ENCODE measurements at regions not wholly inside any gene's neighbourhood (a gene's known extent, or its start where the extent isn't known, plus 50 kb on each side); places are given as distances from the start of the nearest gene placed in this dataset.
"Not testable (repeated sequence)": the region's sequence is repeated elsewhere in the genome, so short reads cannot be mapped to it uniquely, and the experiment has no call there.

DNA sequence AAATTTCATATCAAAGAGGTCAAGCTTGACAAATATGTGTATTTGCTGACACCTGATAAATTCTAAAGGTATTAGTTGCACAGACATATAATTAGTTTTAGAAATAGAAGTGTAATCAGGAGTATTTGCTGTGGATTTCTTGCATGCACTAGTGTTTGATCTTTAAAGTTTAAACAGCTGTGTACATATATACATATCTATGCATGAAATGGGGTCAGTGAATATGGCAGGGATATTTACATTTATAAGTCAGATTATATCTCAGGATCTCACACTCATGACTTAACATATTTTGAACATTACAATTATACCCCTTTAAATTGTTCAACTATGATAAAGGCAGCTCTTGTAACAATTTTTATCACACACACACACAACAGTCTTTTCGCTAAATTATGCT is 547.4 kb upstream of the ACTRT1 start:
- DNase-seq, result no peak

DNA sequence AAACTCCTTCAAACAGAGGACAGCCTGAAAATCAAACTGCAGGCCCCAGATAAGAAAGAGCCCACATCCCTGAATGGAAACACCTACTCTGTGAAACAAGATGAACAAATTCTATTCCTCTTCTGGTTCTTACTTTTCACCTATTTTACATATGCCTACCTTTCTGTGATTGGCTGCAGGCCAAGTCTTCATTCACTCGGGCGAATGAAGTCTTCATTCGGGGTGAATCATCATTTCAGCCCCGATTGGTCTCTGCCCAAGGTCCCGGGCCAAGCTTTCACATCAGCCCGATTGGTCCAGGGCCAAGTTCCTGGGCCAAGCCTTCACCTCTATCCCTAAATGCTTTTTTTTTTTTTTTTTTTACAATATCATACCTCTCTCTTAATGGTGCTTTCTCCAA is 529.8 kb upstream of the ACTRT1 start:
- no peak for DNase-seq

DNA sequence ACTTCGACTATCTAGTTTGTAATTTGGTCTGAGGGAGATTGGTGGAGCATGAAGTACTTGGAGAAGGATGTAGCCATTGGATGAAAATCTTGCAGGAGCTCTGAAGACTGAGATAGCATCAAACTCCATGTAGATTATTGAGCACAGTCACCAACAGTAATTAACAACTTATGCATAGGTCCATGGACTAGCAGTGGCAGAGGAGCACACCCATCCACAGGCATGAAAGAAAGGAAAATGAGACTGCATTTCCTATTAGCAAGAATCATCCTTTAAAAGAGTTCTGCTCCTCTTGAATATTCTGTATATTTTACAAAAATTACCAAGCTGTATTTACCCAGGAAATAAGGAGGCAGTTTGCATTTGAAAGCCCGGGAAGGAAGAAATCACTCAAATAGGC is 529.4 kb upstream of the ACTRT1 start:
- no peak for DNase-seq

DNA sequence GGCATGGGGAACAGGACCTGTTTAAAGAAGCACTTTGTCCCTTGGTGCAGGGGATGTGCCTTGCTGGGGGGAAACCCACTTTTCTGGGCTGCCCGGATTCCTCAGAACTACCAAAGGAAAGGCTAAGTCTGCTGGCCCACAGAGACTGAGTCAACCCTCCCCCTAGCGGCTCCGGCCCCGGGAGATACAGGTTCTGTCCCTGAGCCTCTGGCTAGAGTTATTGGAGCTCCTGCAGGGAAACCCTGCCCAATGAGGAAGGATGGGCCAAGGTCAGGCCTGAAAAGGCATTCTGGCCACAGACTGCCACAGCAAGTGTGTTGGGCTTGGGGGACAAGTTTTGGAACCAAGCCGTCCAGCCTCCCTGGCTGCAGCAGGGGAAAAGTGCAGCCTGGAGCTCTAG is 490.9 kb upstream of the ACTRT1 start:
- no peak for DNase-seq

DNA sequence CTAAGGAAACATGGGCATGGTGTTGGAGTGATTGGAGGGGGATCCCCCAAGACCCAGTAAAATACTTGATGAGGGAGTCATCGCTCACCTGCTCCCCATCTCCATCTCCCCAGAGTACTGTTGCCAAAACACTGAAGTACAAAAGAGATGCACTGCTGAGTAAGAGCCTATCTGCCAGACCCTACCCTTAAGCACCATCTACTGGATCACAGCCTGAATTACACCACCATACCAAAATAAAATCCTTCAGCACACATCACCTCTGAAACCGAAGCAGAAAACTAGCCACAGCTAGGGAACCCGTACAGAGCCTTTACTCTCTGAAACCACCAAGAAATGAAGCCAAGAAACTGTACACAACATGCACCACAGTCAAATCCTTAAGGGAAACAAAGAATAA is 466.3 kb upstream of the ACTRT1 start:
- DNase-seq, result no peak

DNA sequence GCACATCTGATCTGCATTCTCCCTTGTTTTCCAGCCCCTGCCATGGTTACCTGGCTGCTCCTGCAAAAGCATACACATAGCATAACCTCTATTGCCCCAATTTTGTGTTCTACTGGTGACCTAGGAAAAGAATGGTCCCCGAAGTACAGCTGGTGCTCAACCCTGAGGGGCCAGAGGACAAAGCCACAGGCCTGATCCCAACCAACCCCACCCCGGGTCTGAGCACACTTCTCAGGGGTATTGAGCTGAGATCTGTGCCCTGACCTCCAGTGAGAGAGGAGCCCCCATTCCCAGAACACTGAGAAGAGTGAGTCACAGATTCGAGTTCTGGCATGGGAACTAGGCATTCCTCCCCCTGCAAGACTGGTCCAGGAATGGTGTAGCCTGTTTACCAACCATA is 465.5 kb upstream of the ACTRT1 start:
- no peak for DNase-seq

DNA sequence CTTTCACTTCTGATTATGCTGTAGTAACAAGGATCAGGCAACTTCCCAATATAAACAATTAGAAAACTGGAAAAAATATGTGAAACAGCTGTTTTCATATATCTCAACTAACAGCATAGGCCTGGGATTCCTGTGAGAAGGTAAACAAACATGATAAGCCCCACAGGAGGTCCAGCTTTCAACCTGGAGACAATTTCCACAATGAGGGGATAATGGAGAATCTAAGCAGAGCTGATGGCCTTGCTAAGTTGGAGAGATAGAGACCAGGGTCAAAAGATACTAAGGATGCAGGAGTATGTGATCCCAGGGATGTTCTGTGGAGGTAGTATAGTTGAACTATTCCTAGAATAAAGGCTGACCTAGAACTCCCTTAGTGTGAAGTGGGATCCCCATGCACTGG is 452.3 kb upstream of the ACTRT1 start:
- no peak for DNase-seq

DNA sequence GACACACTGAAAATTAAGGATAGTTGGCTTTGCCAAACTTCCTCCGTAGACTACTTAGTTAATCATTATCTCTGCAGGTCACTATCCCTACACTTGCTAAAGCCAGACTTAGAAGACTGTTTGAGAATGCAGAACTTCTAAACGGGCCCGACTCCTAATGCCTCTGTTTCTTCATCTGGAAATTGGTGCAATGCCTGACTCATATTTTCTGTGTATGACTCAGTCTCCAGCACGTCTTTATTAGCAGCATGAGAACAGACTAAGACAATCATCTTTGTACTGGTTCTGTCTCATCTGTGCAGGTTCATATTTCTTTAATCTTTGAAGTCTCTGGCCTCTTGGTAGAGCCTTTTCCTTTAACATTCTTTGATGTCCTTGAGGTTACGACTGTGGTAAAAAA is 411.9 kb upstream of the ACTRT1 start:
- DNase-seq, result no peak

DNA sequence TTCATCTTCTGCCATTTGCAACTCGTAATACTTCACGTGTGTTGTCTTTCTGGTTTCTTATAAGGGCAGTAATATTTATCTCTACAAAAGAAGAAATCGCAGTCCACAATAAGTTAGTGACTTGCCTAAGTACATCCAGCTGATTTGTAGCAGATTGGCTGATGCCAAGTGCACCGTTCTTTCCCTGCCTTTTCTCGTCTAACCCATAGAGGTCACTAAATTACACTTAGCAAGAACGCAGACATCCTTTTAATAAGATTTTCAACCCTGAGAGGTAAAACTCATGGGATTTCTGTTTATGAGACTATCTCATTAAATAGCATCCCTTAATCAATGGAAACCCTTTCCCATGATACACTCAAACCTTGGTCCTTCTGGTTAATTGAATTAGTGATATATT is 408.6 kb upstream of the ACTRT1 start:
- no peak for DNase-seq

DNA sequence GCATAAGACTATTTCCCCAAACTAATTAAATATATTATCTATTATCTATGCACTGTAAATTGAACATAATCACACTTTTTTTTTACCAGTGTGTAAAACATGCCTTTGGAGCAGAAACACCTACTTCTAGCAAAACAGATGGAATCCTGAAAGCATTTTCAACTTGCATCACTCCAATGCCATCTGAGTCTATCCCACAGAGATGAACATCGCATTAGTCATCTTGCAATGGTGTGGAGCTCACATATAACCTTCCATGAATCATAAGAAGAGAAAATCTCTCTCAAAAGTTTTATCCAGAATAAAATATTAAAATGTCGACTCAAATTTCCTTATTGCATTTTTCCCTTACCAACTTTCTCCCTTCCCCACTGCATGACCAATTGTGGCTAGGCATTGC is 406.7 kb upstream of the ACTRT1 start:
- no peak for DNase-seq

DNA sequence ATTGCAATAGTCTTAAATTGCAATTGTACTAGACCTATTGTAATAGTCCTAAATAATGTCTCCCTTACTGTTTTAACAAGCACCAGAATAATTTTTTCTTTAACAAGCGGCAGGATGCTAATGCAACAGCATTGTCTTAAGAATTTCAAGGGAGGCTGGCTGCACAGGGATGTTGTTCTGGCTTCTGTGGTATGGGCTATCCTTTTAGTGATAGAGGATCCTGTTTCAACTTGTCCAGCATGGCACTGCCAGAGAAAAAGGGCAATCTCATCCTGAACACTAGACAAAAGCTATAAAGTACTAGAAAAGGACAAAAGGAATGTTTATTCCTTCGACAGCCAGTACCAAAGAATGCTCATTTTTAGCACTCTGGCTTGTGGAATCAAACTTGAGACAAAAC is 405.5 kb upstream of the ACTRT1 start:
- no peak for DNase-seq

DNA sequence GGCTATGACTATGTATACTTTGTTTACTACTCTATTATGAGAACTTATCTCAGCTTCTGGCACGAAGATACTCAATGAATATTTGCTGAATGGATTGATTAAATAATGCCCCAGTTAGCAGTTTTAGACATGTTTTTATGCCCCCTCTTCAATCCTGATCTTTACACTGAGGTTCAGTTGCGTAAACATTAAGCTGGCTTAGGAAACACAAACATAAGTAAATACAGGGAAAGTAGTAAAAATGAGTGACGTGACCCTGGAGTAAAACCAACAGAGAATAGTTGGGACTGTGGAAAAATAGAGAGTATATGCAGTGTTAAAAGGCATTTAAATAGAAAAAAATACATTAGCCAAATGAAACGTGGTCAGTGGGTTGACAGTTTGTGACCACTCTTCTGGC is 387.0 kb upstream of the ACTRT1 start:
- DNase-seq, result no peak

DNA sequence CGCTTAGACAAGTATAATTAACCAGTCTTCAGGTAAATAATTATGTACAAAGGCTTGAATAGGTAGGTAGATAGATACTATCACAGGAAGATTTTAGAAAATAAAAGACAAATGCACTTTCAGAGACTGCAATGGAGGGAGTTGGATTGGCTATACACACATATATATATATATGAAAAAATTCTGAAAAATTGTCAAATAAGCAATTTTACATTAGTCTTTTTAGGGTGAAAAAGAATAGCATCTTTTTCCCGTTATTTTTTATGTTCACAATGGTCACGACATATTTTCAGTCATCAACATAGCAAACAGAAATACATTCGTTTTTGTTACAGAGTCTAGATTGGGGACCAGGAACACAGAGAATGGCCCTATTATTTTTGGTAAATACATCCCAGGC is 385.9 kb upstream of the ACTRT1 start:
- no peak for DNase-seq

DNA sequence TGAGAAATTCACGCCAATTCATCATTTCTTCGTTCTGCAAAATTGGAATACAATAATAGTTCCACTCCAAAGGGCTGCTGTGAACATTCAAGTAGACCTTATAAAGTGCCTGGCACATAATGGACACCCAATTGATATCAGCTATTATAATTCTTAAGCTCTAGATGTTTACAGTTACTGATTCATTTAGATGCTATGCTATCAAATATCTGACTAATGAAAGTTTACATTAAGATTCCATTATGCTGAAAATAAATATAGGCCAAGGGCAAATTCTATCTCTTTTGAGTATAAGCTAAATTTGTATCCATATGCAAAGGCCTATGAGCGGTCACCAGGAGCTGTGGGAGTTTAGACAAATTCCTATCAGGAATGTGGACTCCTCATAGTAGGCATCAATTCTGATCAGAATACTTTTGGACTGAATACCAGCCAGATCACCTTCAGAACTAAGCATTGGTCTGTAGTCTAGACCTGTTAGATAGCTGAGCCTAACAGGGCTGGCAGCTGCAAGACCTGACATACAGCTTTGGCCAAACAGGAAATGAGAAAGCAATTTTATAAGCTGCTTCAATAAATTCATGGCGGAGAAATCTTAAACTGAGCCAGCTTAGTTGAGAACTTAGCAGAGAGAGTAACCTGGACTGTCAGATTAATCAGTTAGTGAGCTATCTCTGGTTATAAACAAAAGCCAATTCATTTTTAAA is 384.3 kb upstream of the ACTRT1 start:
- no peak for DNase-seq

DNA sequence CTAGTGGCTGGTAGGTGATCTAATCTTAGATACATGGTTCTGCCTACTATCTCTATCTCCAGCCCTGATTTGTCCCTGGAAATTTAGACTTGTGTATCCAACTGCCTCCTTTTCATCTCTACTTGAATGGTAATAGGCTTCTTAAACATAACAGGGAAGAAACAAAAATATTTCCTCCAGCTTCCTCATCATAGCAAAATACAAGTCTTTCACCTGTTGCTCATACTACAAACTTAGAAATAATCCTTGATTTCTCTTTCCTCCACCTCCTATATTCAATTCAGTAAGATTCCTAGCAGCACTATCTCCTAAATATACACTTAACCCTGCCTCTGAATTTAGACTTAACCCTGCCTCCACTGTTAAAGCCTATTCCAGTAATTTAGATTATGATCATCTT is 373.3 kb upstream of the ACTRT1 start:
- DNase-seq, result no peak

DNA sequence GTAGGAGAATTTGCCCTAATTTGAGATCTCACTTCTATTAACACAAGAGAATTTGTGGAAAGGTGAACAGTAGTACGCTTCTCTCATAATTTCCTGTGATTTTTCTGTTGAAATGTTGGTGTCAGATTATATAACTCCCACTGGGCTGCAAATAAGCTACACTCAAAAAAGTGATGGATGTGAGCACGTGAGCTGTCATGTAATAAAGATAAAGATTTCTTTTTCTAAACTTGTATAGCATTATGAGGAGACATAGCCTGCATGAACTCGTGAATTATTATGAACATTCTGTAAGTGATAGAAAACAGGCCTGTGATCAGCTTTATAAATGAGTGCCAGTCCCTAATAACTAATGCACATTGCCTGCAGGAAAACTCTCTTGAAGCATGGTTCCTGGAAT is 356.6 kb upstream of the ACTRT1 start:
- DNase-seq, result no peak

DNA sequence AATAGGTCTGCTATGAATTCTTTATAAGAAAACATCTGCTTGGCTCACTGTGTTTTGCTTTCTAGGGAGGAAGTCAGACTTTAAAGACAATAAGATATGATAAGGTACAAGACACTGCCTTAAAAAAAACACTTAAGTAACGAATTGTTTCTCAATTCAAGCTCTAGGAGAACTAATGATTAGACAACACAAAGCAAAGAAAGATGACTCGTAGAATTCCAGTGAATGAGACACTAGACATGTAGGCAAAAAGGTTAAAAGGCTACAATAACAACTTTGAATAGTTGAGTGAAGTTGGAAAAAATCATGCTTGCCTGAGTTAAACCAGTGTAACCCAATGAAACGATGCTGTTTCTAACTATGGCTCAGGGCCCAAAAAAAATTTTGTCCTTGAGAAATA is 344.4 kb upstream of the ACTRT1 start:
- DNase-seq, result no peak

DNA sequence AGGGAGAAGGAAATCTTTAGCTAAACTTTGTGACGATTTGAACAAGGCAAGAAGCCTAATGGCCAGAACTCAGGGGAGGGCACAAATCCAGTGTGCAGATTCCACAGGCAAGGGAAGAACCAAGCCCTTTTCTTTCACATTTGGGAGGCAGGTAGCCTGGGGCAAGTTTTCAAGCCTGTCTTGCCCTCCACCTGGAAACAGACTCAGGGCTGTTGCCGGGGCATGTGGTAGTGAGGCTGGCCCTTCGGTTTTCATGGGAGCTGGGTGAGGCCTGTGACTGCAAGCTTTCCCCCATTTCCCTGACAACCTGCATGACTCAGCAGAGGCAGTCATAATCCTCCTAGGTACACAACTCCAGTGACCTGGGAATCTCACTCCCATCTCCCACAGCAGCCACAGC is 331.6 kb upstream of the ACTRT1 start:
- DNase-seq, result not testable (repeated sequence)

DNA sequence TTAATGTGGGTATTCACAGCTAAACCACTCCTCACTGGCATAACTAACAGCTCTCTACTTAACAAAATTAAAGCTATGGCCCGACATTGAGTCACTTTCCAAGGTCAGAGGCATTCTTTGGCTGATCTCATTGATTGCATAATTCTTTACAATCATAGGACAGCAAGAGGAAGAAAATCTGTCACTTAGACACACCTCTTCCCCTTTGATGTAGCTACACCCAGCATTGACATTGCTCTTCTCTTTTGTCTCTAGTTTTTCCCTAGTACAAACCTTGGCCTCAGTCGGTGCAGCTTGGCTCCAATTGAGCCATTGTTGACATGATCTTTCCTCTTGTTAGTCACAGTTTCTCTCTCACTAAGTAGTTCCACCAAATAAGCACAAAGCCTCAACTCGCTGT is 313.3 kb upstream of the ACTRT1 start:
- DNase-seq, result no peak

DNA sequence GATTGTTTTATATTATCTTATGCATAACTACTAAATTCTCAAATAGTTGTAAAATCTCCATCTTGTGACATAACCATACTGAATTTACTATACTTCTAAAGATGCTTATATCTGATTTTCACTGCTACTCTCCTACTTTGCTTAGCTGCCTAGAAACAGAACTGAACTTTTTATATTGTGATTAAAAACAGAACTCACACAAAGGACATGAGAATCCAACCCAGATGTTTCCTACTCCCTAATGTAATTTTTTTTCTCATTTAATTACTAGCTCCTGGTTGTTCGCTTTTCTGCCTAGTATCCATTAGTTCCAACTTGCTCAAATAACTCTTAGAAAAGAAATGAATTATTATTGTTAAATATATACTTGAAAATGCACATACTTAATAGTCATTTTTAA is 283.5 kb upstream of the ACTRT1 start:
- DNase-seq, result no peak

DNA sequence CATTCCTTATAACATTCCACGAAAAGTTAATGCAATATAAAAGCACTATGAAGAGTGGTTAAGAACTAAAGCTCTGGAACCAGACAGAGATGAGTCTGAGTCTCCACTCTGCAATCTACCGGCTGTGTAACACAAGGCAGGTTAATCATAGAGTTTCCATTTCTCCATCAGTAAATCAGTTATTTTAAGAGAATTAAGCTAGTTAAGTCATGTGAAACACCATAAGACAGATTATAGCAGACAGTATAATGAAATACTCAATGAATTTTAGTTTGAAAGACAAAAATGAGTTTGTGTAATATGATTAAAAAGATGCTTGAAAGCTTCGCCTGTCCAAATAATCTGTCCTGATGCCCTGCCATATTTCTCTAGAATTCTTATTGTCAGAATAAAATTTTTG is 282.6 kb upstream of the ACTRT1 start:
- DNase-seq, result no peak

DNA sequence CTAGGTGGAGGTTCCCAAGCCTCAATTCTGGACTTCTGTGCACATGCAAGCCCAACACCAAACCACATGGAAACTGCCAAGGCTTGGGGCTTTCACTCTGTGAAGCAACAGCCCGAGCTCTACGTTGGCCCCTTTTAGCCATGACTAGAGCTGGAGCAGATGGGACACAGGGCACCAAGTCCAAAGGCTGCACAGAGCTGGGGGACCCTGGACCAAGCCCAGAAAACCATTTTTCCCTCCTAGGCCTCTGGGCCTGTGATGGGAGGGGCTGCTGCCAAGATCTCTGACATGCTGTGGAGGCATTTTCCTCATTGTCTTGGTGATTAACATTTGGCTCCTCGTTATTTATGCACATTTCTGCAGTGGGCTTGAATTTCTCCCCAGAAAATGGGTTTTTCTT is 258.7 kb upstream of the ACTRT1 start:
- DNase-seq, result no peak

DNA sequence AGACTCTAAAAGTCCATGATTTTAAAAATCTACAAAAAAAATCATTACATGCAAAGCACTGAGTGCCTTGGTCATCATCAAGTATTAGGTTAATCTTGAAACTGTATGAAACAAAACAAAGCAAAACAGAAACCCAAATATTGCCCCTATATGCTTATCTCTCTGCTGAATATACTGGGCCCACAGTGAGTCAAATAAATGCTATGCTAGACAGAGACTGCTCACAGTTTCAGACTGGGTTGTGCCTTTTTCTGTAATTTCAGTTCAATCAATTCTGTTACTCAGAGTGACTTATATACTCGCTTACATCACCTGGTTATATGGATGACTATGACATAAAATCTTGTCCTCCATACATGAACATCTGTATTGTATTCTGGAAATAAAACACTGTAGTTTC is 257.1 kb upstream of the ACTRT1 start:
- no peak for DNase-seq

DNA sequence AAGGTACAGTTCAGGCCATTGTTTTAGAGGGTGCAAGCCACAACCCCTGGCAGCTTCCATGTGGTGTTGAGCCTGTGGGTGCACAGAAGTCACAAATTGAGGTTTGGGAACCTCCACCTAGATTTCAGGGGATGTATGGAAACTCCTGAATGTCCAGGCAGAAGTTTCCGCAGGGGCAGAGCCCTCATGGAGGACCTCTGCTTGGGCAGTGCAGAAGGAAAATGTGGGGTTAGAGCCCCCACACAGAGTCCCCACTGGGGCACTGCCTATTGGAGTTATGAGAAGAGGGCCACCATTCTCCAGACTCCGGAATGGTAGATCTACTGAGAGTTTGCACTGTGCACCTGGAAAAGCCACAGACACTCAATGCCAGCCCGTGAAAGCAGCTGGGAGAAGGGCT is 242.0 kb upstream of the ACTRT1 start:
- DNase-seq, result no peak

DNA sequence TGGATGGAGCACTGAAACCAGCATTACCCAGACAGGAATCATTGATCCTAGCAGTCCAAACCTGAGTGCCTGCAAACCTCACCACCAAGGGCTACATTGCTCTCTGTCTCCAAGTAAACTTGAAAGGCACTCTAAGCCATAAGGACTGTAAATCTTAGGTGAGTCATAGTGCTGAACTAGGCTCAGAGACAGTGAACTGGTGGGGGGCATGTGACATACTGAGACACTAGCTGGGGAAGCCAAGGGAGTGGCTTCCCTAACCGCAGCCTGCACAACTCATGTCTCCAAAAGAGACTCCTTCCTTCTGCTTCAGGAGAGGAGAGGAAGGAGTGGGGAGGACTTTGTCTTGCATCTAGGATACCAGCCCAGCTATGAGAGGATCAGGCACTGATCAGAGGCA is 235.5 kb upstream of the ACTRT1 start:
- DNase-seq, result no peak

DNA sequence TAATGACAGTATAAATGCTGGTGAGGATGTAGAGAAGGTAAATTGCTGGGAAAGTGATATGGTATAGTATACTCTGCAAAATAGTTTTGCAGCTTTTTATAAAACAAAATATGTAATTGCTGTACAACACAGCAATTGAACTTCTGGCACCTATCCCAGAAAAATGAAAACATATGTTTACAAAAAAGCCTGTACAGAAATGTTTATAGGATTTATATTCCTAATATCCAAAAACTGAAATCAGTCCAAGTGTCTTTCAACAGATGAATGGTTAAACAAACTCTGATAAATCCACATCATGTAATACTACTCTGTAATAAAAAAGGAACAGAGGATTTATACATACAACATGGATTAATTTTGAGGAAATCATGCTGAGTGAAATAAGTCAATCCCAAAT is 198.4 kb upstream of the ACTRT1 start:
- DNase-seq, result no peak

All from NK-92 treated with Interleukin-12 subunit alpha and Interleukin-12 subunit beta, amount 100 ng/mL, for 24 hours (cell line).